ENCODE measurements at regions not wholly inside any gene's neighbourhood (a gene's known extent, or its start where the extent isn't known, plus 50 kb on each side); places are given as distances from the start of the nearest gene placed in this dataset.

DNA sequence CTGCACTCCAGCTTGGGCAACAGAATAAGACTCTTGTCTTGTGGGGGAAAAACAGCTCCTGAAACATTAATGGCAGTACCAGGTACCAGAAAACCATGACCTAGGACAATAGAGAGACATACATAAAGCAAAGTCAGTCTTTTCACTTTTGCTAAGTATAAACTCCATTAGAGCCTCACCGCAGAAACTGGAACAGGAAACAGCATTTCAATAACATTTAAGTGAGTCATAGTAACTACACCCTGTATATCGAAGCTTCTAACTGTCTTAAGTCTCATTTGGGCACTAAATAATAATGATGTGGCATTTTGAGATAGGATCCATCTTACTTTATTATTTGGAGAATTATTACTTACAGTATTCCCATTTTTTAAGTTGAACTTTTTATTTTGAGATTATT is 517.8 kb upstream of the CELF2 start:
- Histone ChIP-seq H3K9me3 (no peaks in the 10 kb centered on the region), H3K27ac (ENCODE audit: low read length) (no peak overlapping the region), H3K4me1 (ENCODE audit: control insufficient read depth in 1 of 2, extremely low read depth in 1 of 2, insufficient read depth in 2 of 2, low read length in 2 of 2) (no peaks in the 10 kb centered on the region), H3K36me3 (ENCODE audit: control insufficient read depth in 2 of 2, extremely low read depth in 1 of 2, insufficient read depth in 1 of 2, low read length in 1 of 2) (no peaks in the 10 kb centered on the region), H3K27me3 (replicated peaks in 1 of 2; ENCODE audit: control insufficient read depth in 2 of 2, extremely low read depth in 1 of 2, insufficient read depth in 2 of 2, low read length in 1 of 2) (no peaks in the 10 kb centered on the region), H3K4me3 (ENCODE audit: control insufficient read depth in 1 of 2, extremely low read depth in 1 of 2, low read length in 1 of 2) (no peak overlapping the region)
- ChIA-PET CTCF (no interaction called here), POLR2A (no interaction called here)
- no CpG with 5 or more reads among the region's 2 CpGs for WGBS (ENCODE audit: insufficient coverage)
- no peak overlapping the region for H3K27ac Mint-ChIP-seq
- peaks cover 2 to 22% of the 10 kb centered on the region in 2 donors for H3K27me3 Mint-ChIP-seq
- DNase-seq (no peak), ATAC-seq (replicated peaks in 1 of 4) (no peak)
- H3K36me3 Mint-ChIP-seq = no peaks in the 10 kb centered on the region
- no peaks in the 10 kb centered on the region for H3K4me1 Mint-ChIP-seq
- peaks cover 2 to 11% (median 10%) of the 10 kb centered on the region in 3 donors for H3K9me3 Mint-ChIP-seq
- no peak overlapping the region for H3K4me3 Mint-ChIP-seq

DNA sequence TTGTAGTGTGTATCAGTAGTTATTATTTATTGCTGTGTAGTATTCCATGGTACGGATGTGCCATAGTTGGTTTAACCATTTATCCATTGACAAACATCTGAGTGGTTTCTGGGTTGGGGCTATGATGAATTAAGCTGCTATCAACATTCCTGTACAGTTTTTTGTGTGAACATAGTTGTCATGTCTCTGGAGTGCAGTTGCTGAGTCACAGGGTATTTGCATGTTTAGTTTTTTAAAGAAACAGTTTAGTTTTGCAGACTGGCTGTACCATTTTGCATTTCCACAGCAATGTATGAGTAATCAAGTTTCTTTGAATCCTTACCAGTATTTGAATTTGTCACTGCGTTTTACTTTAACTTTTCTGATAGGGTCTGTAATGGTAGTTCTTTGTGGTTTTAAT is 516.7 kb upstream of the CELF2 start:
- Mint-ChIP-seq H3K4me3 (no peak overlapping the region), H3K36me3 (no peaks in the 10 kb centered on the region), H3K27ac (no peak overlapping the region), H3K27me3 (peaks cover 6 to 23% of the 10 kb centered on the region in 2 donors), H3K4me1 (no peaks in the 10 kb centered on the region), H3K9me3 (peaks cover 2 to 11% (median 10%) of the 10 kb centered on the region in 3 donors)
- CTCF ChIA-PET = no interaction called here
- Histone ChIP-seq H3K4me1 (ENCODE audit: control insufficient read depth in 1 of 2, extremely low read depth in 1 of 2, insufficient read depth in 2 of 2, low read length in 2 of 2) (no peaks in the 10 kb centered on the region), H3K9me3 (no peaks in the 10 kb centered on the region), H3K36me3 (ENCODE audit: control insufficient read depth in 2 of 2, extremely low read depth in 1 of 2, insufficient read depth in 1 of 2, low read length in 1 of 2) (no peaks in the 10 kb centered on the region), H3K27me3 (replicated peaks in 1 of 2; ENCODE audit: control insufficient read depth in 2 of 2, extremely low read depth in 1 of 2, insufficient read depth in 2 of 2, low read length in 1 of 2) (no peaks in the 10 kb centered on the region), H3K27ac (ENCODE audit: low read length) (no peak overlapping the region), H3K4me3 (ENCODE audit: control insufficient read depth in 1 of 2, extremely low read depth in 1 of 2, low read length in 1 of 2) (no peak overlapping the region)
- no CpG with 5 or more reads among the region's 2 CpGs for WGBS (ENCODE audit: insufficient coverage)
- POLR2A ChIA-PET = no interaction called here
- DNase-seq = no peak
- no peak for ATAC-seq (replicated peaks in 1 of 4)

- peaks cover 0 to 11% (median 0%) of the 10 kb centered on the region in 3 donors for H3K9me3 Mint-ChIP-seq
- H3K4me1 Mint-ChIP-seq = no peaks in the 10 kb centered on the region
- CTCF ChIA-PET = no interaction called here
- Histone ChIP-seq H3K27ac (ENCODE audit: low read length) (no peak overlapping the region), H3K27me3 (replicated peaks in 1 of 2; ENCODE audit: control insufficient read depth in 2 of 2, extremely low read depth in 1 of 2, insufficient read depth in 2 of 2, low read length in 1 of 2) (no peaks in the 10 kb centered on the region), H3K4me1 (ENCODE audit: control insufficient read depth in 1 of 2, extremely low read depth in 1 of 2, insufficient read depth in 2 of 2, low read length in 2 of 2) (no peaks in the 10 kb centered on the region), H3K9me3 (no peaks in the 10 kb centered on the region), H3K4me3 (ENCODE audit: control insufficient read depth in 1 of 2, extremely low read depth in 1 of 2, low read length in 1 of 2) (no peak overlapping the region), H3K36me3 (ENCODE audit: control insufficient read depth in 2 of 2, extremely low read depth in 1 of 2, insufficient read depth in 1 of 2, low read length in 1 of 2) (no peaks in the 10 kb centered on the region)
- H3K27ac Mint-ChIP-seq = no peak overlapping the region
- WGBS (ENCODE audit: insufficient coverage) = no CpG with 5 or more reads among the region's 1 CpG
- no peaks in the 10 kb centered on the region for H3K36me3 Mint-ChIP-seq
- ATAC-seq (replicated peaks in 1 of 4) (no peak), DNase-seq (no peak)
- POLR2A ChIA-PET = no interaction called here
- no peak overlapping the region for H3K4me3 Mint-ChIP-seq
- H3K27me3 Mint-ChIP-seq = peaks cover 6 to 14% of the 10 kb centered on the region in 2 donors
Measured at GRCh38 chr10:10503772-10504171, 513.9 kb upstream of the CELF2 start.

- peaks cover 9 to 20% of the 10 kb centered on the region in 2 donors for H3K27me3 Mint-ChIP-seq
- H3K4me3 ChIP-seq (ENCODE audit: control insufficient read depth in 1 of 2, extremely low read depth in 1 of 2, low read length in 1 of 2) = no peak overlapping the region
- no peaks in the 10 kb centered on the region for H3K9me3 ChIP-seq
- ChIA-PET POLR2A (no interaction called here), CTCF (interaction anchor here in 1 of 2 donors (0.7 kb wide), 1 partner anchor 54 kb away, joined by 3 read pairs; no protein-coding TSS in a partner anchor)
- no peak for DNase-seq
- H3K27me3 ChIP-seq (replicated peaks in 1 of 2; ENCODE audit: control insufficient read depth in 2 of 2, extremely low read depth in 1 of 2, insufficient read depth in 2 of 2, low read length in 1 of 2) = no peaks in the 10 kb centered on the region
- WGBS (ENCODE audit: insufficient coverage) = 88% methylated on average over 1 of the region's 3 CpGs
- no peak overlapping the region for H3K4me3 Mint-ChIP-seq
- no peaks in the 10 kb centered on the region for H3K36me3 ChIP-seq (ENCODE audit: control insufficient read depth in 2 of 2, extremely low read depth in 1 of 2, insufficient read depth in 1 of 2, low read length in 1 of 2)
- H3K27ac Mint-ChIP-seq = no peak overlapping the region
- ATAC-seq (replicated peaks in 1 of 4) = no peak
- H3K4me1 Mint-ChIP-seq = no peaks in the 10 kb centered on the region
- no peaks in the 10 kb centered on the region for H3K4me1 ChIP-seq (ENCODE audit: control insufficient read depth in 1 of 2, extremely low read depth in 1 of 2, insufficient read depth in 2 of 2, low read length in 2 of 2)
- no peaks in the 10 kb centered on the region for H3K36me3 Mint-ChIP-seq
- H3K27ac ChIP-seq (ENCODE audit: low read length) = no peak overlapping the region
- H3K9me3 Mint-ChIP-seq = no peaks in the 10 kb centered on the region
Measured at GRCh38 chr10:10508211-10508610, 509.5 kb upstream of the CELF2 start.

DNA sequence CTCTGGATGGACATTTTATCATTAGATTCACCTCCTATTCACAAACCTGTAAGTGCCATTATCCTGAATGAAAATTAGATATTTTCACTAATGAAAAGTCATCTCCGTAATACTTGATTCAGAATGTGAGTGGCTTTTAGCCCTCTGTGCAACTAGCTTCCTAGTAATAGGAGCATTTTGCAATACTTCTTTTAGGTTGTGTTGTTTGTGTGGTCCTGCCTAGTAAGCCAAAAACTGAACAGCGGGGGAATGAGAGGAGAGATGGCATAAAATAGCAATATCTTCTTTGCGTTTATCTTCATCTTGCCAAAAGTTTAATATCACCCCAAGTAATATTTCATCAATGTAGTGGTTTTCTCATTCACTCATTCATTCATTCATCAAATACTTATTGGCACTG is 507.5 kb upstream of the CELF2 start:
- Mint-ChIP-seq H3K9me3 (no peaks in the 10 kb centered on the region), H3K4me1 (no peaks in the 10 kb centered on the region), H3K4me3 (no peak overlapping the region), H3K27ac (no peak overlapping the region), H3K36me3 (no peaks in the 10 kb centered on the region), H3K27me3 (peaks cover 7 to 28% of the 10 kb centered on the region in 2 donors)
- ChIA-PET POLR2A (no interaction called here), CTCF (no interaction called here)
- H3K36me3 ChIP-seq (ENCODE audit: control insufficient read depth in 2 of 2, extremely low read depth in 1 of 2, insufficient read depth in 1 of 2, low read length in 1 of 2) = no peaks in the 10 kb centered on the region
- no peaks in the 10 kb centered on the region for H3K4me1 ChIP-seq (ENCODE audit: control insufficient read depth in 1 of 2, extremely low read depth in 1 of 2, insufficient read depth in 2 of 2, low read length in 2 of 2)
- H3K27ac ChIP-seq (ENCODE audit: low read length) = no peak overlapping the region
- no peaks in the 10 kb centered on the region for H3K27me3 ChIP-seq (replicated peaks in 1 of 2; ENCODE audit: control insufficient read depth in 2 of 2, extremely low read depth in 1 of 2, insufficient read depth in 2 of 2, low read length in 1 of 2)
- no CpG with 5 or more reads among the region's 3 CpGs for WGBS (ENCODE audit: insufficient coverage)
- ATAC-seq (replicated peaks in 1 of 4) (no peak), DNase-seq (no peak)
- H3K9me3 ChIP-seq = no peaks in the 10 kb centered on the region
- no peak overlapping the region for H3K4me3 ChIP-seq (ENCODE audit: control insufficient read depth in 1 of 2, extremely low read depth in 1 of 2, low read length in 1 of 2)

GRCh38 chr10:10513067-10513466 is 504.6 kb upstream of the CELF2 start:
- no peaks in the 10 kb centered on the region for H3K36me3 Mint-ChIP-seq
- no peak overlapping the region for H3K27ac ChIP-seq (ENCODE audit: low read length)
- H3K4me3 Mint-ChIP-seq = no peak overlapping the region
- no peaks in the 10 kb centered on the region for H3K4me1 ChIP-seq (ENCODE audit: control insufficient read depth in 1 of 2, extremely low read depth in 1 of 2, insufficient read depth in 2 of 2, low read length in 2 of 2)
- no peaks in the 10 kb centered on the region for H3K9me3 ChIP-seq
- H3K9me3 Mint-ChIP-seq = no peaks in the 10 kb centered on the region
- POLR2A ChIA-PET = no interaction called here
- H3K4me3 ChIP-seq (ENCODE audit: control insufficient read depth in 1 of 2, extremely low read depth in 1 of 2, low read length in 1 of 2) = no peak overlapping the region
- no peak for ATAC-seq (replicated peaks in 1 of 4)
- DNase-seq = no peak
- WGBS (ENCODE audit: insufficient coverage) = no CpG with 5 or more reads among the region's 1 CpG
- H3K27me3 Mint-ChIP-seq = peaks cover 5 to 19% of the 10 kb centered on the region in 2 donors
- CTCF ChIA-PET = no interaction called here
- no peaks in the 10 kb centered on the region for H3K4me1 Mint-ChIP-seq
- H3K36me3 ChIP-seq (ENCODE audit: control insufficient read depth in 2 of 2, extremely low read depth in 1 of 2, insufficient read depth in 1 of 2, low read length in 1 of 2) = no peaks in the 10 kb centered on the region
- no peak overlapping the region for H3K27ac Mint-ChIP-seq
- no peaks in the 10 kb centered on the region for H3K27me3 ChIP-seq (replicated peaks in 1 of 2; ENCODE audit: control insufficient read depth in 2 of 2, extremely low read depth in 1 of 2, insufficient read depth in 2 of 2, low read length in 1 of 2)

DNA sequence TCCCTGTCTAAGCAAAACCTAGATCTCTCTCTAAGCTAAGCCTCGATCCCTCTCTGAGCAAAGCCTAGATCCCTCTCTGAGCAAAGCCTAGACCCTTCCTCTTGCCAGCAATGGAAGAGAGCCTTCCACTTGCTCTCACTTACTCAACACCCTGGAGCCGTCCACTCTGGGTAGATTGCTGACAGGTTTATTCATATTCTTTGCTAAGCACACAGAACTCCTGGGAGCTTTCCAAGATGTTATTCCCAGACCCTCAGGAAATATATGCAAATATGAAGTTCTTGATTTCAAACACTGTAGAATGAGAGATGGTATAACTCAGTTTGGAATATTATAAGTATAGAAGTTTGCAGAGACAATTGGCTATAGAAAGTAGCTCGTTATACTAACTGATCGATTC is 503.8 kb upstream of the CELF2 start:
- no peaks in the 10 kb centered on the region for H3K9me3 Mint-ChIP-seq
- no peak for ATAC-seq (replicated peaks in 1 of 4)
- H3K36me3 ChIP-seq (ENCODE audit: control insufficient read depth in 2 of 2, extremely low read depth in 1 of 2, insufficient read depth in 1 of 2, low read length in 1 of 2) = no peaks in the 10 kb centered on the region

More for the DNA sequence above, 503.8 kb upstream of the CELF2 start:
- 63% methylated on average over 1 of the region's 4 CpGs for WGBS (ENCODE audit: insufficient coverage)
- Histone ChIP-seq H3K4me3 (ENCODE audit: control insufficient read depth in 1 of 2, extremely low read depth in 1 of 2, low read length in 1 of 2) (no peak overlapping the region), H3K27ac (ENCODE audit: low read length) (no peak overlapping the region), H3K4me1 (ENCODE audit: control insufficient read depth in 1 of 2, extremely low read depth in 1 of 2, insufficient read depth in 2 of 2, low read length in 2 of 2) (no peaks in the 10 kb centered on the region), H3K27me3 (replicated peaks in 1 of 2; ENCODE audit: control insufficient read depth in 2 of 2, extremely low read depth in 1 of 2, insufficient read depth in 2 of 2, low read length in 1 of 2) (no peaks in the 10 kb centered on the region), H3K9me3 (no peaks in the 10 kb centered on the region)
- Mint-ChIP-seq H3K4me3 (no peak overlapping the region), H3K36me3 (no peaks in the 10 kb centered on the region), H3K27ac (no peak overlapping the region), H3K27me3 (peaks cover 10 to 19% of the 10 kb centered on the region in 2 donors), H3K4me1 (no peaks in the 10 kb centered on the region)
- ChIA-PET POLR2A (no interaction called here), CTCF (interaction anchor here in 1 of 2 donors (0.9 kb wide), 1 partner anchor 41 kb away, joined by 3 read pairs; no protein-coding TSS in a partner anchor)
- no peak for DNase-seq
